T-helper 2 cell treated with Interferon-gamma antibody and Interleukin-4, amounts not matched to agents 100 ng/mL and 5 ng/mL, for 36 hours (primary cell): ENCODE measurements at regions not wholly inside any gene's neighbourhood (a gene's known extent, or its start where the extent isn't known, plus 50 kb on each side); places are given as distances from the start of the nearest gene placed in this dataset.

Experiments
- intact Hi-C: fragments of 100-400 bp; cut with micrococcal nuclease; formaldehyde crosslinking; loops from one replicate; pipeline ENCODE4 v1.15.1; 2023

GRCh38 chr2:3065928-3066327 lies 311.7 kb downstream of the EIPR1 start:
- intact Hi-C loops = no loop called here

- intact Hi-C loops = no loop called here
Measured at GRCh38 chr2:3062476-3063260, 314.9 kb downstream of the EIPR1 start.

GRCh38 chr2:3060049-3060448 lies 317.6 kb downstream of the EIPR1 start:
- intact Hi-C loops = no loop called here

- intact Hi-C loops = no loop called here
Measured at GRCh38 chr2:3059141-3059925, 318.3 kb downstream of the EIPR1 start.

- intact Hi-C loops = no loop called here
Measured at GRCh38 chr2:3054066-3054465, 323.6 kb downstream of the EIPR1 start.

- intact Hi-C loops = no loop called here
Measured at GRCh38 chr2:3051266-3051665, 326.4 kb downstream of the EIPR1 start.

- intact Hi-C loops = no loop called here
Measured at GRCh38 chr2:3046170-3046865, 331.3 kb downstream of the EIPR1 start.

- intact Hi-C loops = no loop called here
Measured at GRCh38 chr2:3045318-3045921, 332.2 kb downstream of the EIPR1 start.

GRCh38 chr2:3044587-3045317 lies 332.9 kb downstream of the EIPR1 start:
- intact Hi-C loops = no loop called here

- intact Hi-C loops = no loop called here
Measured at GRCh38 chr2:3043726-3044125, 333.9 kb downstream of the EIPR1 start.

GRCh38 chr2:3042601-3043585 lies 334.7 kb downstream of the EIPR1 start:
- intact Hi-C loops = no loop called here

- intact Hi-C loops = no loop called here
Measured at GRCh38 chr2:3041841-3042600, 335.6 kb downstream of the EIPR1 start.

- intact Hi-C loops = no loop called here
Measured at GRCh38 chr2:3041246-3041645, 336.4 kb downstream of the EIPR1 start.

- intact Hi-C loops = no loop called here
Measured at GRCh38 chr2:3040496-3041140, 337.0 kb downstream of the EIPR1 start.

- intact Hi-C loops = no loop called here
Measured at GRCh38 chr2:3040066-3040428, 337.6 kb downstream of the EIPR1 start.

- intact Hi-C loops = no loop called here
Measured at GRCh38 chr2:3039188-3040065, 338.2 kb downstream of the EIPR1 start.

GRCh38 chr2:3038636-3039035 lies 339.0 kb downstream of the EIPR1 start:
- intact Hi-C loops = no loop called here
